ENCODE measurements at regions not wholly inside any gene's neighbourhood (a gene's known extent, or its start where the extent isn't known, plus 50 kb on each side); places are given as distances from the start of the nearest gene placed in this dataset.
A peak's percentile ranks its signal among the peaks of the same experiment; 100 is the strongest.
"Not testable (repeated sequence)": the region's sequence is repeated elsewhere in the genome, so short reads cannot be mapped to it uniquely, and the experiment has no call there.

GRCh38 chr12:58099476-58099875 is 158.1 kb downstream of the ATP23 start:
- no peak for TF ChIP-seq CTCF (IDR thresholded peaks at IDR 0.05; ENCODE audit: low read depth, low read length)

GRCh38 chr12:58104351-58104755 is 163.0 kb downstream of the ATP23 start:
- no peak for TF ChIP-seq CTCF (IDR thresholded peaks at IDR 0.05; ENCODE audit: low read depth, low read length)
- no peak overlapping the region for H3K4me3 ChIP-seq (replicated peaks in 1 of 2; ENCODE audit: low read depth in 2 of 2, low read length in 2 of 2)
- no peak for DNase-seq (ENCODE audit: low read depth in 2 of 2)

More at GRCh38 chr12:58099476-58099875, 158.1 kb downstream of the ATP23 start:
- H3K4me3 ChIP-seq (replicated peaks in 1 of 2; ENCODE audit: low read depth in 2 of 2, low read length in 2 of 2): no peak overlapping the region
- no peak for DNase-seq (ENCODE audit: low read depth in 2 of 2)

- TF ChIP-seq CTCF (IDR thresholded peaks at IDR 0.05; ENCODE audit: low read depth, low read length): peak; percentile 37
- no peak overlapping the region for H3K4me3 ChIP-seq (replicated peaks in 1 of 2; ENCODE audit: low read depth in 2 of 2, low read length in 2 of 2)
- DNase-seq (ENCODE audit: low read depth in 2 of 2): peak; percentile 24 to 33
These were observed 164.1 kb downstream of the ATP23 start for GRCh38 chr12:58105225-58106119.

- no peak for DNase-seq (ENCODE audit: low read depth in 2 of 2)
- no peak for TF ChIP-seq CTCF (IDR thresholded peaks at IDR 0.05; ENCODE audit: low read depth, low read length)
- H3K4me3 ChIP-seq (replicated peaks in 1 of 2; ENCODE audit: low read depth in 2 of 2, low read length in 2 of 2): no peak overlapping the region
These were observed 164.8 kb downstream of the ATP23 start for GRCh38 chr12:58106195-58106594.

GRCh38 chr12:58117201-58117600 is 175.8 kb downstream of the ATP23 start:
- TF ChIP-seq CTCF (IDR thresholded peaks at IDR 0.05; ENCODE audit: low read depth, low read length): no peak
- DNase-seq (ENCODE audit: low read depth in 2 of 2): no peak
- H3K4me3 ChIP-seq (replicated peaks in 1 of 2; ENCODE audit: low read depth in 2 of 2, low read length in 2 of 2): no peak overlapping the region

- no peak for TF ChIP-seq CTCF (IDR thresholded peaks at IDR 0.05; ENCODE audit: low read depth, low read length)
- DNase-seq (ENCODE audit: low read depth in 2 of 2): no peak
- no peak overlapping the region for H3K4me3 ChIP-seq (replicated peaks in 1 of 2; ENCODE audit: low read depth in 2 of 2, low read length in 2 of 2)
These were observed 176.3 kb downstream of the ATP23 start for GRCh38 chr12:58117667-58118066.

GRCh38 chr12:58125761-58126160 is 184.4 kb downstream of the ATP23 start:
- DNase-seq (ENCODE audit: low read depth in 2 of 2); H3K4me3 ChIP-seq (replicated peaks in 1 of 2; ENCODE audit: low read depth in 2 of 2, low read length in 2 of 2): not testable (repeated sequence)

Data from cardiac fibroblast (primary cell).